ENCODE measurements at regions not wholly inside any gene's neighbourhood (a gene's known extent, or its start where the extent isn't known, plus 50 kb on each side); places are given as distances from the start of the nearest gene placed in this dataset.

- peak overlapping the region in 1 of 3 donors; percentile 45 for H3K4me3 Mint-ChIP-seq
- Histone ChIP-seq H3K4me3 (ENCODE audit: control insufficient read depth in 1 of 2, extremely low read depth in 1 of 2, low read length in 1 of 2) (no peak overlapping the region), H3K4me1 (ENCODE audit: control insufficient read depth in 1 of 2, extremely low read depth in 1 of 2, insufficient read depth in 2 of 2, low read length in 2 of 2) (peaks cover 10 to 12% of the 10 kb centered on the region in 2 experiments), H3K9me3 (no peaks in the 10 kb centered on the region), H3K27ac (ENCODE audit: low read length) (no peak overlapping the region), H3K27me3 (replicated peaks in 1 of 2; ENCODE audit: control insufficient read depth in 2 of 2, extremely low read depth in 1 of 2, insufficient read depth in 2 of 2, low read length in 1 of 2) (no peaks in the 10 kb centered on the region), H3K36me3 (ENCODE audit: control insufficient read depth in 2 of 2, extremely low read depth in 1 of 2, insufficient read depth in 1 of 2, low read length in 1 of 2) (no peaks in the 10 kb centered on the region)
- POLR2A ChIA-PET = no interaction called here
- CTCF ChIA-PET = interaction anchor here in 1 of 2 donors (0.6 kb wide), 2 partner anchors 239 to 1067 kb away, joined by 3 to 4 read pairs; no protein-coding TSS in a partner anchor
- WGBS (ENCODE audit: insufficient coverage) = 59% methylated on average over 4 of the region's 5 CpGs
- no peaks in the 10 kb centered on the region for H3K36me3 Mint-ChIP-seq
- no peaks in the 10 kb centered on the region for H3K9me3 Mint-ChIP-seq
- DNase-seq (peak in 2 of 35 experiments; percentile 17 to 28), ATAC-seq (replicated peaks in 1 of 4) (peak in 3 of 4 experiments; percentile 38 to 66 (median 56))
- peaks cover 23 to 26% (median 26%) of the 10 kb centered on the region in 3 donors for H3K4me1 Mint-ChIP-seq
- no peaks in the 10 kb centered on the region for H3K27me3 Mint-ChIP-seq
- H3K27ac Mint-ChIP-seq = peak overlapping the region in 1 of 2 donors; percentile 84
Measured at GRCh38 chr14:97776890-97777558, 979.8 kb downstream of the VRK1 start.

DNA sequence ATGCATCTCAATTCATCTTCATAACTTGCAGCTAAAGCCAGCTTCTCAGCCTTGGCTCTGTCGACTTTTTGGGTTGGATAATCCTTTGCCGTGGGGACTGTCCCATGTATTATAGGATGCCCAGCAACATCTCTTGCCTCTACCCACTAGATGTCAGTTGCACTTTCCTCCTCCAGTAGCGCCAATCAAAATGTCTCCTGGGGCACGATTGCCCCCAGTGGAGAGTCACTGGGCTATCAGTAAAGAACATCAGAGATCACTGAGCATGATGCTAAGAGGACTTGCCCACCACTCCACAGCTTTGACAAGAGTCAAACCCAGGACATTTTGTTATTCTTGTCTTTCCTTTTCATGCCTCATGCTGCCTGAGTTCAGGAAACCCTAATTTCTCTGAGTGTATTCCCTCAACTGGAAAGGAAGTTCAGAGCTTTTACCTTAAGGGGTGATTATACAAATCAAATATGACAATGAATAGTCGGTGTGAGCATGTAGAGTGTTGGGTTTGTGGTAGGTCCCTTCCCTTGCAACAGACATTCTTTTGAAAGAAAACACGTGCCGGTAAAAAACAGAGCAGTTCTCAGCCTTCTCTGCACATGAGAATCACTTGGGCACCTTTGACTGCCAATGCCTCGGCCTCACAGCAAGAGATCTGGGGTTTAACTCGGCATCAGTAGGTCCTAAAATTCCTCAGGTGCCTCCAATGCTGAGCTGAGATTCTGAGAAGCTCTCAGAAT lies 980.6 kb downstream of the VRK1 start:
- DNase-seq = peak in 26 of 35 experiments; percentile 1 to 51 (median 22)

GRCh38 chr14:97779140-97779539 lies 982.0 kb downstream of the VRK1 start:
- H3K36me3 ChIP-seq (ENCODE audit: control insufficient read depth in 2 of 2, extremely low read depth in 1 of 2, insufficient read depth in 1 of 2, low read length in 1 of 2) = no peaks in the 10 kb centered on the region

More for the DNA sequence above, 980.6 kb downstream of the VRK1 start:
- peak overlapping the region; percentile 7 to 84 for H3K27ac Mint-ChIP-seq
- H3K36me3 Mint-ChIP-seq = no peaks in the 10 kb centered on the region
- peaks cover 10 to 12% of the 10 kb centered on the region in 2 experiments for H3K4me1 ChIP-seq (ENCODE audit: control insufficient read depth in 1 of 2, extremely low read depth in 1 of 2, insufficient read depth in 2 of 2, low read length in 2 of 2)
- H3K9me3 Mint-ChIP-seq = no peaks in the 10 kb centered on the region
- 68% methylated on average over 3 of the region's 9 CpGs for WGBS (ENCODE audit: insufficient coverage)
- no peak overlapping the region for H3K27ac ChIP-seq (ENCODE audit: low read length)
- ChIA-PET POLR2A (no interaction called here), CTCF (interaction anchor here in 1 of 2 donors (0.6 kb wide), 2 partner anchors 239 to 1066 kb away, joined by 3 to 4 read pairs; no protein-coding TSS in a partner anchor)
- peak; percentile 30 to 80 (median 58) for ATAC-seq (replicated peaks in 1 of 4)
- H3K27me3 Mint-ChIP-seq = no peaks in the 10 kb centered on the region
- H3K36me3 ChIP-seq (ENCODE audit: control insufficient read depth in 2 of 2, extremely low read depth in 1 of 2, insufficient read depth in 1 of 2, low read length in 1 of 2) = no peaks in the 10 kb centered on the region
- no peaks in the 10 kb centered on the region for H3K27me3 ChIP-seq (replicated peaks in 1 of 2; ENCODE audit: control insufficient read depth in 2 of 2, extremely low read depth in 1 of 2, insufficient read depth in 2 of 2, low read length in 1 of 2)
- peaks cover 26 to 28% (median 26%) of the 10 kb centered on the region in 3 donors for H3K4me1 Mint-ChIP-seq
- peak overlapping the region in 2 of 3 donors; percentile 22 to 45 for H3K4me3 Mint-ChIP-seq
- H3K9me3 ChIP-seq = no peaks in the 10 kb centered on the region
- H3K4me3 ChIP-seq (ENCODE audit: control insufficient read depth in 1 of 2, extremely low read depth in 1 of 2, low read length in 1 of 2) = no peak overlapping the region

GRCh38 chr14:97780804-97781203 lies 983.6 kb downstream of the VRK1 start:
- H3K9me3 Mint-ChIP-seq = no peaks in the 10 kb centered on the region
- CTCF ChIA-PET = no interaction called here
- ATAC-seq (replicated peaks in 1 of 4) = no peak
- POLR2A ChIA-PET = no interaction called here
- DNase-seq = no peak
- no peaks in the 10 kb centered on the region for H3K36me3 ChIP-seq (ENCODE audit: control insufficient read depth in 2 of 2, extremely low read depth in 1 of 2, insufficient read depth in 1 of 2, low read length in 1 of 2)
- no peaks in the 10 kb centered on the region for H3K27me3 Mint-ChIP-seq
- H3K27me3 ChIP-seq (replicated peaks in 1 of 2; ENCODE audit: control insufficient read depth in 2 of 2, extremely low read depth in 1 of 2, insufficient read depth in 2 of 2, low read length in 1 of 2) = no peaks in the 10 kb centered on the region
- no peak overlapping the region for H3K27ac ChIP-seq (ENCODE audit: low read length)
- H3K36me3 Mint-ChIP-seq = no peaks in the 10 kb centered on the region
- H3K4me3 Mint-ChIP-seq = no peak overlapping the region
- peak overlapping the region in 1 of 2 donors; percentile 1 for H3K27ac Mint-ChIP-seq
- H3K4me3 ChIP-seq (ENCODE audit: control insufficient read depth in 1 of 2, extremely low read depth in 1 of 2, low read length in 1 of 2) = no peak overlapping the region
- WGBS (ENCODE audit: insufficient coverage) = 100% methylated on average over 1 of the region's 5 CpGs
- H3K9me3 ChIP-seq = no peaks in the 10 kb centered on the region
- peaks cover 11 to 12% of the 10 kb centered on the region in 2 experiments for H3K4me1 ChIP-seq (ENCODE audit: control insufficient read depth in 1 of 2, extremely low read depth in 1 of 2, insufficient read depth in 2 of 2, low read length in 2 of 2)
- H3K4me1 Mint-ChIP-seq = peaks cover 37 to 53% (median 44%) of the 10 kb centered on the region in 3 donors

More at GRCh38 chr14:97779140-97779539, 982.0 kb downstream of the VRK1 start:
- DNase-seq = no peak
- ChIA-PET POLR2A (no interaction called here), CTCF (no interaction called here)
- Histone ChIP-seq H3K27me3 (replicated peaks in 1 of 2; ENCODE audit: control insufficient read depth in 2 of 2, extremely low read depth in 1 of 2, insufficient read depth in 2 of 2, low read length in 1 of 2) (no peaks in the 10 kb centered on the region), H3K4me3 (ENCODE audit: control insufficient read depth in 1 of 2, extremely low read depth in 1 of 2, low read length in 1 of 2) (no peak overlapping the region), H3K27ac (ENCODE audit: low read length) (no peak overlapping the region), H3K9me3 (no peaks in the 10 kb centered on the region), H3K4me1 (ENCODE audit: control insufficient read depth in 1 of 2, extremely low read depth in 1 of 2, insufficient read depth in 2 of 2, low read length in 2 of 2) (peaks cover 10 to 12% of the 10 kb centered on the region in 2 experiments)
- Mint-ChIP-seq H3K27me3 (no peaks in the 10 kb centered on the region), H3K4me3 (no peak overlapping the region), H3K36me3 (no peaks in the 10 kb centered on the region), H3K4me1 (peaks cover 28 to 36% (median 33%) of the 10 kb centered on the region in 3 donors), H3K27ac (no peak overlapping the region), H3K9me3 (no peaks in the 10 kb centered on the region)
- no CpG with 5 or more reads among the region's 5 CpGs for WGBS (ENCODE audit: insufficient coverage)
- no peak for ATAC-seq (replicated peaks in 1 of 4)

DNA sequence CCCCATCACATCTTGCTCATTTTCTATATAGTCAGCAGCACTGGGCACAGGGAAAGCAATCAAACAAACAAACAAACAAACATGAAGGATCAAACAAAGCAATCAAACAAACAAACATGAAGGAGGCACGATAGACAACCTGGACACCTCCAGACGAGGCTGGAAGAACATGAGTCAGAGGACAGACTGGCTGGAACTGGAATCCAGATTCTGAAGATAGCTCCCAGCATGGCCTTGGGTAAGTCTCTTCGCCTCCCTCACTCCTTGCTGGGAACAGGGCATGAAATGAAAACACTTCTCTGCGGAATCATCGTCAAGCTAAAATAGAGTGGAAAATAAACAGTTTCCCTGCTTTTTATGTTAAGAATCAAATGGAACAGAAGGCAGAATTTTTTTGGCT lies 984.8 kb downstream of the VRK1 start:
- no peaks in the 10 kb centered on the region for H3K9me3 Mint-ChIP-seq
- POLR2A ChIA-PET = no interaction called here

DNA sequence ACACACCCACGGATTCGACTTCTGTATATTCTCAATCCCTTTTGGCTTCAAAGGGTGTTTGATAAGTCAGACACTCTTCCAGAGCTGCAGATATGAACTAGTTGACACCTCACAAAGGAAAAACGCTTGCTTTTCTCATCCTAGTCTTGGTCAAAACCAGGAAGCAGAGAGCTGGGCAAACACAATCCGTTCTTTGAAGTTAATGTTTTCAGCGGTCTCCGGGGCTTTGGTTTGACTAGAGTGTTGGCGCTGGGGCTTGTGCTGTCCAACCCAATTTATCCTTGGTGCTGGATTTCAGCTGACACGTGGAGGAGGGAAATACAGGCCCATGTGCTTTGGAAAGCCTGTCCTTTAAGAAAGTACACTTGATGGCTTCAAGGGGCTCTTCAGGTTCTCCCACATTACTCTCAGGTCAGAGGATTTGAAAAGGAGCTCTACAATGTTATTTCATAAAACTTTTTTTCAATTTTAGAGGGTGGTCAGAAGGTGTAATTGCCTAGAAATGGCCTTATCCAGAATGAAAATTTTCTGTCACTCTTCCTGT lies 985.8 kb downstream of the VRK1 start:
- H3K27me3 ChIP-seq (replicated peaks in 1 of 2; ENCODE audit: control insufficient read depth in 2 of 2, extremely low read depth in 1 of 2, insufficient read depth in 2 of 2, low read length in 1 of 2) = no peaks in the 10 kb centered on the region
- peaks cover 29 to 45% (median 38%) of the 10 kb centered on the region in 3 donors for H3K4me1 Mint-ChIP-seq
- H3K27me3 Mint-ChIP-seq = no peaks in the 10 kb centered on the region
- CTCF ChIA-PET = interaction anchor here in 1 of 2 donors (0.6 kb wide), 1 partner anchor 1628 kb away, joined by 3 read pairs; no protein-coding TSS in a partner anchor
- no peak overlapping the region for H3K4me3 Mint-ChIP-seq
- H3K27ac ChIP-seq (ENCODE audit: low read length) = no peak overlapping the region
- DNase-seq (no peak), ATAC-seq (replicated peaks in 1 of 4) (no peak)
- H3K27ac Mint-ChIP-seq = no peak overlapping the region
- H3K9me3 ChIP-seq = no peaks in the 10 kb centered on the region
- no peak overlapping the region for H3K4me3 ChIP-seq (ENCODE audit: control insufficient read depth in 1 of 2, extremely low read depth in 1 of 2, low read length in 1 of 2)
- no peaks in the 10 kb centered on the region for H3K36me3 Mint-ChIP-seq
- WGBS (ENCODE audit: insufficient coverage) = 90% methylated on average over 1 of the region's 8 CpGs
- H3K36me3 ChIP-seq (ENCODE audit: control insufficient read depth in 2 of 2, extremely low read depth in 1 of 2, insufficient read depth in 1 of 2, low read length in 1 of 2) = no peaks in the 10 kb centered on the region
- POLR2A ChIA-PET = no interaction called here
- peaks cover 0 to 5% of the 10 kb centered on the region in 2 experiments for H3K4me1 ChIP-seq (ENCODE audit: control insufficient read depth in 1 of 2, extremely low read depth in 1 of 2, insufficient read depth in 2 of 2, low read length in 2 of 2)
- no peaks in the 10 kb centered on the region for H3K9me3 Mint-ChIP-seq

More for the DNA sequence above, 984.8 kb downstream of the VRK1 start:
- Mint-ChIP-seq H3K4me1 (peaks cover 39 to 55% (median 47%) of the 10 kb centered on the region in 3 donors), H3K27ac (no peak overlapping the region), H3K36me3 (no peaks in the 10 kb centered on the region), H3K27me3 (no peaks in the 10 kb centered on the region), H3K4me3 (no peak overlapping the region)
- Histone ChIP-seq H3K27ac (ENCODE audit: low read length) (no peak overlapping the region), H3K36me3 (ENCODE audit: control insufficient read depth in 2 of 2, extremely low read depth in 1 of 2, insufficient read depth in 1 of 2, low read length in 1 of 2) (no peaks in the 10 kb centered on the region), H3K9me3 (no peaks in the 10 kb centered on the region), H3K4me1 (ENCODE audit: control insufficient read depth in 1 of 2, extremely low read depth in 1 of 2, insufficient read depth in 2 of 2, low read length in 2 of 2) (peaks cover 8 to 12% of the 10 kb centered on the region in 2 experiments), H3K4me3 (ENCODE audit: control insufficient read depth in 1 of 2, extremely low read depth in 1 of 2, low read length in 1 of 2) (no peak overlapping the region), H3K27me3 (replicated peaks in 1 of 2; ENCODE audit: control insufficient read depth in 2 of 2, extremely low read depth in 1 of 2, insufficient read depth in 2 of 2, low read length in 1 of 2) (no peaks in the 10 kb centered on the region)
- no peak for ATAC-seq (replicated peaks in 1 of 4)
- CTCF ChIA-PET = interaction anchor here in 1 of 2 donors (0.5 kb wide), 1 partner anchor 1423 kb away, joined by 3 read pairs; no protein-coding TSS in a partner anchor
- 88% methylated on average over 2 of the region's 5 CpGs for WGBS (ENCODE audit: insufficient coverage)
- DNase-seq = no peak
